Thyroid gland (tissue), 4 donors: ENCODE measurements at regions not wholly inside any gene's neighbourhood (a gene's known extent, or its start where the extent isn't known, plus 50 kb on each side); places are given as distances from the start of the nearest gene placed in this dataset.

Experiments used
- DNase-seq, 2 donors: peaks; one replicate each; pipeline ENCODE4 v3.0.0-alpha.2; 2019
- H3K27ac ChIP-seq, 3 donors: fragments of 200-600 bp; sonication (generic); 1 replicate in 2 of 3; 2 replicates in 1 of 3; pipeline ENCODE4 v1.5.1; 2016 to 2019; ENCODE audit warnings: mild to moderate bottlenecking in 1 of 3, moderate library complexity in 1 of 3
- H3K27me3 ChIP-seq: fragments of 200-600 bp; sonication (generic); one replicate; pipeline ENCODE4 v1.5.1; 2019
- H3K36me3 ChIP-seq, 2 donors: fragments of 200-600 bp; sonication (generic); one replicate each; pipeline ENCODE4 v1.5.1; 2016 to 2019
- H3K4me1 ChIP-seq, 2 donors: fragments of 200-600 bp; sonication (generic); one replicate each; pipeline ENCODE4 v1.5.1; 2017 to 2019
- H3K4me3 ChIP-seq, 3 donors: fragments of 200-600 bp; sonication (generic); replicated peaks in 1 of 3; 1 replicate in 2 of 3; 2 replicates in 1 of 3; pipeline ENCODE4 v1.5.1; 2016; ENCODE audit warnings: mild to moderate bottlenecking in 1 of 3
- H3K9me3 ChIP-seq: fragments of 200-600 bp; sonication (generic); one replicate; pipeline ENCODE4 v1.5.1; 2017
- POLR2A ChIP-seq, 2 donors: fragments of 450-650 bp; IDR thresholded peaks; one replicate each; pipeline ENCODE4 v1.6.1; 2017; ENCODE audit warnings: antibody characterized with exemption in 2 of 2, mild to moderate bottlenecking in 2 of 2, moderate library complexity in 1 of 2
- WGBS, 2 donors: methylation state at CpG; one replicate each; pipeline ENCODE4 v1.1.5; 2017; 5-methylcytosine and 5-hydroxymethylcytosine counted together
- intact Hi-C: fragments of 100-400 bp; cut with DNase I; formaldehyde crosslinking; loops from one replicate; pipeline ENCODE4 v1.15.1; 2023
- TF ChIP-seq, protein P1 (sequence below), 6 experiments: fragments of 200-600 bp in 3 of 6; fragments of 450-650 bp in 3 of 6; sonication (generic) in 3 of 6; IDR thresholded peaks; one replicate each; pipeline ENCODE4 v1.5.1; 2016 to 2019; ENCODE audit warnings: antibody characterized with exemption in 6 of 6, mild to moderate bottlenecking in 2 of 6, inconsistent platforms in 1 of 6, moderate library complexity in 1 of 6

DNA sequence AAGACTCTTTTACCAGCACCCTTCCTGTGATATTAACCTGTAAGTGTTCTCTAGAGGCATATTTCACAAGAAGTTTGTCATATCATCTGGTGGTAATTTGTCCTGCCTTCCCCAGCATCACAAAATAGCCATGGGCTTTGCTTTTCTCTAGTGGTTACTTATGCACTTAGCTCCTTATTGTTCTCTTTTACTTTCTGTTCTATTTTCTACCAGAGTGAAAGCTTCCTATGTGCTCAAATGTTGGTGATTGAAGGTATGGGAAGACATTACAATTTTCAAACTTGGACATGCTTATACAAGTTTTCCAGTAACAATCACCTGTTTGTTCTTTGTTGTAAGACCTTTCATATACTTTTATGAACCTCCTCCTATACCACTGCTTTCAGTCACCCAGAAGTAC, 87.0 kb upstream of the KCNH7 start:
- intact Hi-C loops, result no loop called here
- no peaks in the 10 kb centered on the region for H3K36me3 ChIP-seq

DNA sequence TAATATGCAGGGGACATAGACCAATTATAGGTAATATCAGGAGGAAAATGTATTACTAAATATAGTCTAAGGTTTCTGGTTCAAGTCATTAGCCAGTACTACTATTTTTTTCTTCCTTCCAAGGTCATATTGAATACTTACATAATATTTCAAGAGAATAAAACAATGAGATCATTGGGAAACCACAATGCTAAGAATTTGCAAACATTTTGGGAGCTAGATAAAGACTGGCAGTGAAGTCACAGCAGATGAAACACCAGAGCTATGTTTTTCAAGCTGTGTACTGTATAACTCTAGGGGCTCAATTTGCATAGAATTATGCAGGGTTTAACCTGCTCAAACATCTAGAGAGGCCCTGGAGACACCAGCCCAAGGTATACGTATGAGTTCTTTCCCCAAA, 80.5 kb upstream of the KCNH7 start:
- TF ChIP-seq, protein P1, sequence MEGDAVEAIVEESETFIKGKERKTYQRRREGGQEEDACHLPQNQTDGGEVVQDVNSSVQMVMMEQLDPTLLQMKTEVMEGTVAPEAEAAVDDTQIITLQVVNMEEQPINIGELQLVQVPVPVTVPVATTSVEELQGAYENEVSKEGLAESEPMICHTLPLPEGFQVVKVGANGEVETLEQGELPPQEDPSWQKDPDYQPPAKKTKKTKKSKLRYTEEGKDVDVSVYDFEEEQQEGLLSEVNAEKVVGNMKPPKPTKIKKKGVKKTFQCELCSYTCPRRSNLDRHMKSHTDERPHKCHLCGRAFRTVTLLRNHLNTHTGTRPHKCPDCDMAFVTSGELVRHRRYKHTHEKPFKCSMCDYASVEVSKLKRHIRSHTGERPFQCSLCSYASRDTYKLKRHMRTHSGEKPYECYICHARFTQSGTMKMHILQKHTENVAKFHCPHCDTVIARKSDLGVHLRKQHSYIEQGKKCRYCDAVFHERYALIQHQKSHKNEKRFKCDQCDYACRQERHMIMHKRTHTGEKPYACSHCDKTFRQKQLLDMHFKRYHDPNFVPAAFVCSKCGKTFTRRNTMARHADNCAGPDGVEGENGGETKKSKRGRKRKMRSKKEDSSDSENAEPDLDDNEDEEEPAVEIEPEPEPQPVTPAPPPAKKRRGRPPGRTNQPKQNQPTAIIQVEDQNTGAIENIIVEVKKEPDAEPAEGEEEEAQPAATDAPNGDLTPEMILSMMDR (IDR thresholded peaks at IDR 0.05), result no peak
- TF ChIP-seq POLR2A (IDR thresholded peaks at IDR 0.05), result no peak
- Histone ChIP-seq H3K27ac (no peak overlapping the region), H3K4me1 (no peaks in the 10 kb centered on the region), H3K9me3 (no peaks in the 10 kb centered on the region), H3K36me3 (no peaks in the 10 kb centered on the region), H3K4me3 (no peak overlapping the region), H3K27me3 (no peaks in the 10 kb centered on the region)
- intact Hi-C loops, result no loop called here
- 67 to 79% methylated on average over 1 of the region's 1 CpG for WGBS, 2 donors
- DNase-seq, result no peak

More for the DNA sequence above, 87.0 kb upstream of the KCNH7 start:
- H3K9me3 ChIP-seq, result no peaks in the 10 kb centered on the region
- H3K4me1 ChIP-seq, result no peaks in the 10 kb centered on the region
- H3K27ac ChIP-seq, result no peak overlapping the region
- TF ChIP-seq, protein P1 (IDR thresholded peaks at IDR 0.05), result no peak
- no peak for TF ChIP-seq POLR2A (IDR thresholded peaks at IDR 0.05)
- H3K27me3 ChIP-seq, result no peaks in the 10 kb centered on the region
- DNase-seq, result no peak
- H3K4me3 ChIP-seq, result no peak overlapping the region

DNA sequence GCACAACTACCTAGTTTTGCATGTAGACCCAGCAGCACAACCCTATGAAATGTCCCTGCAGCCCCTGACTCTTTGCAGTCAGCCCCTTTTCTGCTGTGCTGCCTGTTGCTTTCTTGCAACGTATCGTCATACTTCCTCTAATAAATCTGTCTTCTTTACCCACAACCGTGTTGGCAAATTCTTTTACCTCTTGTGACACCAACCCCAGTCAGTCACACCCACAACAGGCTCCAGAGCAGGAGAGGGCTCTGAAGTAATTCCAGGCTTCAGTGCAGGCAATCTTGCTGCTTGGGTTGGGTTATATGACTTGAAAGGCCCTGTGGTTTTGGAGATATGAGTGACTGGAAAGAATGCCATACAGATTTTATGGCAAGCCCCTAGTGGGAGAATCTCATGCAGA, 79.1 kb upstream of the KCNH7 start:
- WGBS, 2 donors, result 77 to 83% methylated on average over 3 of the region's 3 CpGs
- TF ChIP-seq, protein P1 (IDR thresholded peaks at IDR 0.05), result no peak
- TF ChIP-seq POLR2A (IDR thresholded peaks at IDR 0.05), result no peak
- DNase-seq, result no peak
- Histone ChIP-seq H3K4me3 (no peak overlapping the region), H3K27me3 (no peaks in the 10 kb centered on the region), H3K4me1 (no peaks in the 10 kb centered on the region), H3K9me3 (no peaks in the 10 kb centered on the region), H3K27ac (no peak overlapping the region), H3K36me3 (no peaks in the 10 kb centered on the region)
- intact Hi-C loops, result no loop called here

DNA sequence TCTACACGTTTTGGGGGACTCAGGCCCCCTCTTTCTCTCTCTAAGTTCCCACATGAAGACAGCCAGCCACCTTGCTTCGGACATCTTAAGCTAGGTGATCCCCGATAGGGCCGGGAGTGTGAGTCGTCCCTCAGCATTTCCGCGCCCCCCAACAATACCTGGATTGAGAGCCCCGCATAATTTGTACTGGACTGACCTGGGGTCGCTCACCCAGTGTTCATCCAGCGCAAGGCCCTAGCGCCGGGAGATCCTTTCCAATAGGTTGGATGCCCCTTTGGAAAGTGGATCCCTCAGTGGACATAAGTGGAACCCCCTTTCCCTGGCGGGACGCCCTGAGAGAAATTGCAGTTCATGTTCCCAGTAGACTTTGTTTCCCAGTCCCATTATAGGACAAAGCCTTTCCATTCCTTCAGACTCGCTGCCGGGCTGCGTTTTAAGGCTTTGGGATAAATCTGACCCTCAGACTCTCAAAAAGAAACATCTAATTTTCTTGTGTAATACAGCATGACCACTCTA, 77.8 kb upstream of the KCNH7 start:
- H3K4me1 ChIP-seq, result no peaks in the 10 kb centered on the region
- DNase-seq, result no peak
- no peak overlapping the region for H3K4me3 ChIP-seq
- intact Hi-C loops, result no loop called here
- no peak overlapping the region for H3K27ac ChIP-seq
- H3K9me3 ChIP-seq, result no peaks in the 10 kb centered on the region
- no peaks in the 10 kb centered on the region for H3K36me3 ChIP-seq
- no peak for TF ChIP-seq POLR2A (IDR thresholded peaks at IDR 0.05)
- TF ChIP-seq, protein P1 (IDR thresholded peaks at IDR 0.05), result no peak
- H3K27me3 ChIP-seq, result no peaks in the 10 kb centered on the region
- 93 to 95% methylated on average over 17 of the region's 17 CpGs for WGBS, 2 donors

DNA sequence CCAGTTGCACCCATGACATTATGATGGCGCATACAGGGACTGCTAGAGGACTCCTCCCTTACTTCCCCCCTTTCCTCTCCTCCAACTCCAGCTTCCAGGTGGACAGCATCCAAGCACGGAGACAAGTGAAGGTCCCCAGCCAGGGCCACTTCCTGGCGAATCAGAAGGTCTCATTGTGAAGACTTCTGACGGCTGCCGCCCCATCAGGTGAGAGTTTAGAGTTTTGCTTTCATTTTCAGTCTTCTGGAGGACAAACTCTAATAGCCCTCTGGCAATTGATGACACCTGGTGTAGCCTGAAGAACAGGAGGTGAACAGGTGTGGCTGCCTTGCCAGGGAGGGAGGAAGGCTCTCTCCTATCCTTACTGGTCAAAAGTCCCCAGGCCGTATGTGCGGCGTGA, 77.3 kb upstream of the KCNH7 start:
- intact Hi-C loops, result no loop called here
- Histone ChIP-seq H3K27me3 (no peaks in the 10 kb centered on the region), H3K27ac (no peak overlapping the region), H3K36me3 (no peaks in the 10 kb centered on the region), H3K4me3 (no peak overlapping the region), H3K4me1 (no peaks in the 10 kb centered on the region), H3K9me3 (no peaks in the 10 kb centered on the region)
- 91 to 93% methylated on average over 8 of the region's 8 CpGs for WGBS, 2 donors
- DNase-seq, result no peak
- TF ChIP-seq POLR2A (IDR thresholded peaks at IDR 0.05), result no peak
- TF ChIP-seq, protein P1 (IDR thresholded peaks at IDR 0.05), result no peak
